ENCODE measurements at regions not wholly inside any gene's neighbourhood (a gene's known extent, or its start where the extent isn't known, plus 50 kb on each side); places are given as distances from the start of the nearest gene placed in this dataset.

DNA sequence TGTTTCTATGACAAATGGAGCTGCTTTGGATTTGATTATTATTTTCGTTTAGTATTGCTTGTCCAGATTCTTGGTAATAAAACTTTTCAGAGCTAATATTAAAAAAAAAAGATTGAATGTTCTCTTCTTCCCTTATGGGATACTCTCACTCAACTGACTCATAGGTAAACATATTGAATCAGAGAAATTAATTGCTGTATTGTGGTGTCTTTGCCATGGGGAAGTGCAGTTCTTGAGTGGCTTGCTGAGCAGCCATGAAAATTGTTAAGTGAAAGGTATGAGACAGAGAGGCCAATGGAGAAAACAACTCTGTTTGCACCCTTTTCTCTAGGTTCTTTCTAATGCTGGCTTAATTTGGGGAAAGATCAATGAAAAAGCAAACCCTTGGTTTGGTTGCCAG is 149.9 kb upstream of the HMHB1 start:
- no peak overlapping the region for H3K4me3 ChIP-seq (ENCODE audit: low read depth, low read length)
- H3K36me3 ChIP-seq (ENCODE audit: control insufficient read depth, insufficient read depth, low read length): no peaks in the 10 kb centered on the region
- H3K9ac ChIP-seq (ENCODE audit: low read depth, low read length): no peak overlapping the region

DNA sequence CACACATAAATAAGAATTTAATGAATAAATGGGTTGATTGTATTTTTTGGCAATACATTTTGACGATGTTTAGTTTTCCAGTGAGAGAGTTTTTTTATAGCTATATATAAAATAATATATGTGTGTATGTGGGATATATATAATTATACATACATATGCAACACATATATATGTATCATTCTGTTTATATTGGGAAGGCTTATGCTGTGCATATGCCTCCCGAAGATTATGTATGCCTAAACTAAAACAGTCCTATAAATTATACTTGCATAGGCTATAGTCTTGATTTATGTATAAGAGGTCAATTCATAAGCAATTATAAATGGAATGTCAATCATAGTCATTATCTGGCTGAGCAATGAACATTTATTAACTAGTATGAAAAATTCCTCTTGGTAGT is 151.3 kb upstream of the HMHB1 start:
- Histone ChIP-seq H3K36me3 (ENCODE audit: control insufficient read depth, insufficient read depth, low read length) (no peaks in the 10 kb centered on the region), H3K4me3 (ENCODE audit: low read depth, low read length) (no peak overlapping the region), H3K9ac (ENCODE audit: low read depth, low read length) (no peak overlapping the region), H3K27ac (ENCODE audit: low read depth, low read length) (no peak overlapping the region), H3K9me3 (ENCODE audit: control insufficient read depth, insufficient read depth, low read length) (no peaks in the 10 kb centered on the region), H3K27me3 (ENCODE audit: control insufficient read depth, insufficient read depth, low read length) (no peaks in the 10 kb centered on the region), H3K4me1 (ENCODE audit: control insufficient read depth, insufficient read depth, low read length) (no peaks in the 10 kb centered on the region)

More for the DNA sequence above, 149.9 kb upstream of the HMHB1 start:
- Histone ChIP-seq H3K27me3 (ENCODE audit: control insufficient read depth, insufficient read depth, low read length) (no peaks in the 10 kb centered on the region), H3K27ac (ENCODE audit: low read depth, low read length) (no peak overlapping the region), H3K9me3 (ENCODE audit: control insufficient read depth, insufficient read depth, low read length) (no peaks in the 10 kb centered on the region), H3K4me1 (ENCODE audit: control insufficient read depth, insufficient read depth, low read length) (no peaks in the 10 kb centered on the region)

DNA sequence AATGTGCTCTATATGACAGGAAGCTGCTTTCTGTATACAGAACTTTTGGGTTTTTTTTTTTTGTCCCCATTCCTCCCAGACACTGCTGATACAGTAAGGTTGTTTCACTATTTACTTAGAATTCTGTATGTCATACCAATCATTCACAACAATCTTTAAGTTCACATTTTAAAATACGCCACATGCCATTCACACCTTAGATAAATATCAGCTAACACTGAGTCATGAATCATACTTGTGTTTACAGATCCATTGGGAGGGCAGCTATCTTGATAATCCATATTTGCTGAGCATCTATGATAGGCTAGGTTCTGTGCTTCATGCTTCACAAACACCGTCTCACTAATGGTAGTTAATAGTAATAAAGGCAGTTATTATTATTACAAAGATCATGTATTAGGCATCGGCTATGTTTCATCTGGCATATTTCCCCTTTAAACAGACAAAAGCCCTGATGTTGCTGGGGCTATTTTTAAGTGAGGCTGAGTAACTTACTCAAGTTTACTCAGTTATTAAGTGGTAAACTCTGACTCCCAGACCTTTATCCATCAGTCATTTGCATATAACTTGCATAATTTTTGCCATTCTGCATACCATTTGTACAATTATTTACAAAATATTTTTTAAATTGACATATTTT is 152.2 kb upstream of the HMHB1 start:
- Histone ChIP-seq H3K4me3 (ENCODE audit: low read depth, low read length) (no peak overlapping the region), H3K4me1 (ENCODE audit: control insufficient read depth, insufficient read depth, low read length) (no peaks in the 10 kb centered on the region), H3K27me3 (ENCODE audit: control insufficient read depth, insufficient read depth, low read length) (no peaks in the 10 kb centered on the region)

DNA sequence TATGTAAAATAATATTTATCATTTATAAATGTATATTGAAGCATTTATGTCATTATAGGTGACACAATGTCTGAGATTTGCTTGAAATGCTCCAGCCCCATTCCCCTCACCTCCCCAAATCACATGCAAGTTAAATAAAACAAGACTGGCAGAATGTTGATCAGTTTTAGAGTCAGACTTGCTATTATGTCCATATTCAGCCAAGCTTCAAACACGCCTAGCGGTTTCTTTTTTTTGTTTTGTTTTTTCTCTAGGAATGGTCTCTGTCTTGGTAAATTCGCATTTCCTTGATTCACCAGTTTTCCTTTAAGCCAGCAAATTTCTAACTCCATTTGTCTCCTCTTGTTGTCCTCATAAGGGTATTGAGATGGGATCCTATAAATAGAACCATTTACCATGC is 153.0 kb upstream of the HMHB1 start:
- H3K9me3 ChIP-seq (ENCODE audit: control insufficient read depth, insufficient read depth, low read length): no peaks in the 10 kb centered on the region
- H3K4me1 ChIP-seq (ENCODE audit: control insufficient read depth, insufficient read depth, low read length): no peaks in the 10 kb centered on the region
- no peak overlapping the region for H3K4me3 ChIP-seq (ENCODE audit: low read depth, low read length)
- H3K27me3 ChIP-seq (ENCODE audit: control insufficient read depth, insufficient read depth, low read length): no peaks in the 10 kb centered on the region
- no peak overlapping the region for H3K9ac ChIP-seq (ENCODE audit: low read depth, low read length)
- no peak overlapping the region for H3K27ac ChIP-seq (ENCODE audit: low read depth, low read length)
- H3K36me3 ChIP-seq (ENCODE audit: control insufficient read depth, insufficient read depth, low read length): no peaks in the 10 kb centered on the region

More for the DNA sequence above, 152.2 kb upstream of the HMHB1 start:
- Histone ChIP-seq H3K9me3 (ENCODE audit: control insufficient read depth, insufficient read depth, low read length) (no peaks in the 10 kb centered on the region), H3K36me3 (ENCODE audit: control insufficient read depth, insufficient read depth, low read length) (no peaks in the 10 kb centered on the region), H3K9ac (ENCODE audit: low read depth, low read length) (no peak overlapping the region), H3K27ac (ENCODE audit: low read depth, low read length) (no peak overlapping the region)

DNA sequence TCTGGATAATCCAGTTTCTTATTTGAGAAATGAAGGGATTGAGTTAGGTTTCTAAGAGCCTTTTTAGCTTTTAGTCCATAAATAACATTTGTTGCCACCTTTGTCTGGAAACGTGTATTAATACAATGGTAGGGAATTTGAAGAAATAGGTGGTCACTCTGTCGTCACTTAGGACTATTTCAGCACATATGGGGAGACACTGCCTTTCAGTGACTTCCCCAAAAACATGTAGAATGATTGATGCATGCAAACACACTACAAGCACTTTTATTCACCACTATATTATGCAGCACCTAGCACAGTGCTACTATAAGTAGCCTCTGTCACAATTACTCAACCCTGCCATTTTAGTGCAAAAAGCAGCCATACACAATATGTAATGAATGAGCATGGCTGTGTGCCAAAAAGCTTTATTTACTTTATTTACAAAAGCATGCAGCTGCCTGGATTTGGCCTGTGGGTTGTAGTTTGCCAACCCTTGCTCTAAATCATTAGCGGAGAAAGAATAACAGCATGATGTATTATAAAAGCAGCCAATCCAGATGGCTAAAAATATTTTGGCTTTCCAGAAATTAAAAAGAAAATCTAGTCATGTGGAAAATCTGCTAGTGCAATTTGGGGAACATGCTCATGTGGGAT is 154.2 kb upstream of the HMHB1 start:
- Histone ChIP-seq H3K4me1 (ENCODE audit: control insufficient read depth, insufficient read depth, low read length) (no peaks in the 10 kb centered on the region), H3K9me3 (ENCODE audit: control insufficient read depth, insufficient read depth, low read length) (no peaks in the 10 kb centered on the region), H3K27ac (ENCODE audit: low read depth, low read length) (no peak overlapping the region)

DNA sequence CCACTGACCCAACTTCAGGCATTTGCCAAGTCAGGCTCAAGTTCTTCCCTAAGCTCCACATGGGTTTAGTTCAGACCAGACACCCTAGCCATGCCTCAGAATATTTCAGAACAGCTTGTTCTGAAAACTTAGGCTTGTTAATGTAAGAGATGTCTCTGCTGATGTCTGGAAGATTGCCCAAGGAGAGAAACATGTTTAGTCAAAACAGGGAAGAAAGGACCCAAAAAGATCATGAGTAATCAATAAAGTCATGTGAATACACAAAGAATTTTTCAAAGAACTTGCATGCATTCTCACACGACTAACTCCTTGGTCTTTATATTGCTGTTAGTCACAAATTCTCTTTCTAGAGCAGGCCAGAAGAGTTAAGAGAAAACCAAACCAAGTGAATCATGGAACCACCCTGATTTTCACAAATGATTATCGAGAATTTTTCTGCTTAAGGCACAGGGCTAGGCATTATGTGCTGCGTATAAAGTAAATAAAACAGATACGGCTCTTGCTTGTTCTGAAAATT is 158.1 kb upstream of the HMHB1 start:
- no peak overlapping the region for H3K4me3 ChIP-seq (ENCODE audit: low read depth, low read length)
- no peak overlapping the region for H3K27ac ChIP-seq (ENCODE audit: low read depth, low read length)
- H3K9me3 ChIP-seq (ENCODE audit: control insufficient read depth, insufficient read depth, low read length): no peaks in the 10 kb centered on the region
- no peak overlapping the region for H3K9ac ChIP-seq (ENCODE audit: low read depth, low read length)
- H3K4me1 ChIP-seq (ENCODE audit: control insufficient read depth, insufficient read depth, low read length): no peaks in the 10 kb centered on the region
- H3K27me3 ChIP-seq (ENCODE audit: control insufficient read depth, insufficient read depth, low read length): no peaks in the 10 kb centered on the region
- no peaks in the 10 kb centered on the region for H3K36me3 ChIP-seq (ENCODE audit: control insufficient read depth, insufficient read depth, low read length)

More for the DNA sequence above, 154.2 kb upstream of the HMHB1 start:
- Histone ChIP-seq H3K36me3 (ENCODE audit: control insufficient read depth, insufficient read depth, low read length) (no peaks in the 10 kb centered on the region), H3K27me3 (ENCODE audit: control insufficient read depth, insufficient read depth, low read length) (no peaks in the 10 kb centered on the region), H3K9ac (ENCODE audit: low read depth, low read length) (no peak overlapping the region), H3K4me3 (ENCODE audit: low read depth, low read length) (no peak overlapping the region)

DNA sequence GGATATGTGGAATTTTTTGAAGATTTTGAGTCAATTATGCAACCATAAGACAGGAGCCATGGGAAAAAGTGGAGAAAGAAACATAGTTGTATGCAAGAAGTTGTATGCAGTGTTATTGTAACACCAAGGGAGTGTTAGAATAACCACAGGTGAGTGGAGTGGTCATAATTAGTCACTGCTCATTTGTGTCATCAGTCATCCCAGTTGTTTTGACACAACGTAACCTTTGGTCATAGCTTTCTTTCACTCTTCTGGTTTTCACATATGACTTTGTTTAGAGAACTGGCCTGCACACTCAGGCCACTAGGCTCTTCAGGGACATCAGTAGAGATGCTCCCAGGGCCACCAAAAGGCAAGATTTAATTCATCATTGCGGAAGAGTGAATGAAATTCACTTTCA is 158.7 kb upstream of the HMHB1 start:
- H3K27ac ChIP-seq (ENCODE audit: low read depth, low read length): no peak overlapping the region
- H3K4me3 ChIP-seq (ENCODE audit: low read depth, low read length): no peak overlapping the region
- H3K9me3 ChIP-seq (ENCODE audit: control insufficient read depth, insufficient read depth, low read length): no peaks in the 10 kb centered on the region
- no peaks in the 10 kb centered on the region for H3K36me3 ChIP-seq (ENCODE audit: control insufficient read depth, insufficient read depth, low read length)
- no peaks in the 10 kb centered on the region for H3K4me1 ChIP-seq (ENCODE audit: control insufficient read depth, insufficient read depth, low read length)
- no peak overlapping the region for H3K9ac ChIP-seq (ENCODE audit: low read depth, low read length)
- no peaks in the 10 kb centered on the region for H3K27me3 ChIP-seq (ENCODE audit: control insufficient read depth, insufficient read depth, low read length)

DNA sequence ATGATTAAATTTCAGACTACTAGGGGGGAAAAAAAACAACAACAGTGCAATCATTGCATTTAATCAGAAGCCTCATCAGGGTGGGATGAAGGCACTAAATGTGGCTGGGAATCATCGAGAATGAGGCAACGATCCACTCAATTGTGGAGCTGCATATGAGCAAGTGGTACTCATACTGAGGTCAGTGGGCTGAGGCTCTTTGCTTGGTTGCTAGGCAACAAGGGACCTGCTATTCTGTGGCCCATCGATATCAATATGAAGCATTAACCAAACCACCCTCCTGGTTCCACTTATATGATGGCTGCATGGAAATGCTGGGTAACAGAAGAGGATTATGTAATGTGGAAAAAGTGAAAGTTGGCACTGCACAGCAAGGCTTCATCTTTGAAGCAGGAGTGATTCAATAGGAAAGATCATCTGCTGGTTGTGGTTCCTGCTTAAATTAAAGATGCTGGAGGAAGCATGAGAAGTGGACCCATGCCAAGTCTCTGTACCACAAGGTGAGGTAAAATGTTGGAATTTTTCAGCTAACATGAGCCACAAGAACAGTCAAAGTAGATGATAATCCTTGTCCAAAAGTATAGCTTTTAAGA is 159.8 kb upstream of the HMHB1 start:
- H3K27ac ChIP-seq (ENCODE audit: low read depth, low read length): no peak overlapping the region
- no peaks in the 10 kb centered on the region for H3K27me3 ChIP-seq (ENCODE audit: control insufficient read depth, insufficient read depth, low read length)
- H3K9me3 ChIP-seq (ENCODE audit: control insufficient read depth, insufficient read depth, low read length): no peaks in the 10 kb centered on the region

DNA sequence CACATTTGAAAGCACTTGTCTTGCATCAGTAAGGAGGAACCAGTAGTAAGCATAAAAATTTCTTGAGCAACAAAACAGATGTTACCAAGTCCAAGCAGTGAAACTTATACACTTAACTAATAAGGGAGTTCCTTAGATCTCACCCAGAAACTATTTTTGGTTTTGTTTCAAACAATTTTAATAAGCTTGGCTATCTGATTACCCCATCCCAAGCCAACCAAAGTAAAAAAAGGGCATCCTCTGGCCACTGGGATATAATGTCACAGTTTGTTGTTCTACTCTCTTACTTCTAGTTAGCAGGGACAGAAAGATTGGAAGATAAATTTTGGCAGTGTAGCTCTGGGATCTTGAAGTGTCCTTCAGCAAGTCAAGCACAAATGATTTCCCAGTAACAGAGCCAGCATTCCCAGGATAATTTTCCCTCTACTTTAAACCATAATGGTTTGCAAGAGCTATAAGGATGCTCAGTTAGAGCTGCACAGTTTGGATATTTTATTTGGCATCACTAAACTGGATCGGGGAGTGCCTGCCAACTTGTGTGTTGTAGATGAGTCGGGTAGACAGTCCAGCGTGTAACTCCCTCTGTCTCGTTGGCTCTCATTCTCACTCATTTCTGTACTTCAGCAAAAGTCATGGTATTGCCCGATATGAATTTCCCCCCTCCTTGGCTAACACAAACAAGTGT is 161.9 kb upstream of the HMHB1 start:
- H3K36me3 ChIP-seq (ENCODE audit: control insufficient read depth, insufficient read depth, low read length): no peaks in the 10 kb centered on the region

More for the DNA sequence above, 159.8 kb upstream of the HMHB1 start:
- Histone ChIP-seq H3K4me1 (ENCODE audit: control insufficient read depth, insufficient read depth, low read length) (no peaks in the 10 kb centered on the region), H3K36me3 (ENCODE audit: control insufficient read depth, insufficient read depth, low read length) (no peaks in the 10 kb centered on the region), H3K9ac (ENCODE audit: low read depth, low read length) (no peak overlapping the region), H3K4me3 (ENCODE audit: low read depth, low read length) (no peak overlapping the region)

DNA sequence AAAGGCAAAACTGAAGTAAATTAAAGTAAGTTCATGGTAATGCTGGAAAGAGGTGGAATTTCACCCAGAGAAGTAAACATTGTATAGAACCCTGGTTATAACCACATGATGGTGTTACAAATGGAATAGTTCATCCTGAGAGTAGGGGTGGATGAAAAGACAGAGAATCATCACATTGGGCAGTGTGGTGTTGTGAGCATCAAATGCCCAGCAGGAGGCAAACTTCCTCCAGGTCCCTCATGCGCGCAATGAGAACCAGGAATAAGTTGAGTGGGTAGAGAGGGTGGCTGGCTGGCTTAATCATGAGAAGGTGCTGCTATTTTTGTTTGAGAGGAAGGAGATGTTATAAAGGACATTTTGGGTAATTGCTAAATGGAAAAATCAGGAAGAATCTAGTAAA is 163.3 kb upstream of the HMHB1 start:
- Histone ChIP-seq H3K9ac (ENCODE audit: low read depth, low read length) (no peak overlapping the region), H3K4me1 (ENCODE audit: control insufficient read depth, insufficient read depth, low read length) (no peaks in the 10 kb centered on the region), H3K9me3 (ENCODE audit: control insufficient read depth, insufficient read depth, low read length) (no peaks in the 10 kb centered on the region), H3K27ac (ENCODE audit: low read depth, low read length) (no peak overlapping the region), H3K27me3 (ENCODE audit: control insufficient read depth, insufficient read depth, low read length) (no peaks in the 10 kb centered on the region), H3K4me3 (ENCODE audit: low read depth, low read length) (no peak overlapping the region), H3K36me3 (ENCODE audit: control insufficient read depth, insufficient read depth, low read length) (no peaks in the 10 kb centered on the region)

More for the DNA sequence above, 161.9 kb upstream of the HMHB1 start:
- H3K4me3 ChIP-seq (ENCODE audit: low read depth, low read length): no peak overlapping the region
- no peak overlapping the region for H3K27ac ChIP-seq (ENCODE audit: low read depth, low read length)
- H3K9ac ChIP-seq (ENCODE audit: low read depth, low read length): no peak overlapping the region
- H3K4me1 ChIP-seq (ENCODE audit: control insufficient read depth, insufficient read depth, low read length): no peaks in the 10 kb centered on the region
- H3K9me3 ChIP-seq (ENCODE audit: control insufficient read depth, insufficient read depth, low read length): no peaks in the 10 kb centered on the region
- no peaks in the 10 kb centered on the region for H3K27me3 ChIP-seq (ENCODE audit: control insufficient read depth, insufficient read depth, low read length)

DNA sequence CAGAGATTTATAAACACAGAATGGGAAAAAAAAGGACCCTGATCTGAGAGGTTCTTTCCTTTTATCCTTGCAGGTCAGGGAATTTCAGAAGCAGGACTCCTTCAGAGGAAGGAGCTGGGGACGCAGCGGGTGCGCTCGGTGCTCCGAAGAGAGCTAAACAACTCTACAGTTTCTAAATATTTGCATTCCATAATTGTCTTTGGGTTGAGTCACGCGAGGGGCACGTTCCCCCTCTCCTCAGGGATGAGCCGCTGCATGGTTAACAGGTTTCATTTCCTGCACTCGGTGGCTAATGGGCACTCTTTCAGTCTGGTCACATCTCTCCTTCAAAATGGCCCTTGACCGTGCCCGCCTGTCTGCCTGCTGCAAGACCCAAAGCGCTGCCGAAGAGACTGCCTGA is 165.0 kb upstream of the HMHB1 start:
- no peaks in the 10 kb centered on the region for H3K36me3 ChIP-seq (ENCODE audit: control insufficient read depth, insufficient read depth, low read length)
- no peaks in the 10 kb centered on the region for H3K4me1 ChIP-seq (ENCODE audit: control insufficient read depth, insufficient read depth, low read length)
- no peaks in the 10 kb centered on the region for H3K9me3 ChIP-seq (ENCODE audit: control insufficient read depth, insufficient read depth, low read length)
- no peak overlapping the region for H3K9ac ChIP-seq (ENCODE audit: low read depth, low read length)
- no peaks in the 10 kb centered on the region for H3K27me3 ChIP-seq (ENCODE audit: control insufficient read depth, insufficient read depth, low read length)
- no peak overlapping the region for H3K4me3 ChIP-seq (ENCODE audit: low read depth, low read length)
- H3K27ac ChIP-seq (ENCODE audit: low read depth, low read length): no peak overlapping the region

Data from HUES48 (cell line).